GM13977 (cell line): ENCODE measurements at regions not wholly inside any gene's neighbourhood (a gene's known extent, or its start where the extent isn't known, plus 50 kb on each side); places are given as distances from the start of the nearest gene placed in this dataset.

Source experiments
- DNase-seq: peaks from one replicate; pipeline ENCODE4 v3.0.0; 2012; ENCODE audit warnings: low spot score
- in situ Hi-C: fragments of 300-500 bp; cut with MboI; formaldehyde crosslinking; loops from one replicate; pipeline ENCODE4 v1.12.0; 2022; ENCODE audit warnings: low sequenced_read_pairs, low pct_unique_long_range_greater_than_20kb, mixed read lengths, inconsistent platforms; ENCODE audit not compliant: unreplicated experiment
- TF ChIP-seq, protein P1 (sequence below): IDR thresholded peaks from 2 replicates; pipeline ENCODE4 v1.5.1; 2012; ENCODE audit warnings: mild to moderate bottlenecking, control low read depth; ENCODE audit not compliant: insufficient read depth; ENCODE audit errors: extremely low read depth, missing control alignments

DNA sequence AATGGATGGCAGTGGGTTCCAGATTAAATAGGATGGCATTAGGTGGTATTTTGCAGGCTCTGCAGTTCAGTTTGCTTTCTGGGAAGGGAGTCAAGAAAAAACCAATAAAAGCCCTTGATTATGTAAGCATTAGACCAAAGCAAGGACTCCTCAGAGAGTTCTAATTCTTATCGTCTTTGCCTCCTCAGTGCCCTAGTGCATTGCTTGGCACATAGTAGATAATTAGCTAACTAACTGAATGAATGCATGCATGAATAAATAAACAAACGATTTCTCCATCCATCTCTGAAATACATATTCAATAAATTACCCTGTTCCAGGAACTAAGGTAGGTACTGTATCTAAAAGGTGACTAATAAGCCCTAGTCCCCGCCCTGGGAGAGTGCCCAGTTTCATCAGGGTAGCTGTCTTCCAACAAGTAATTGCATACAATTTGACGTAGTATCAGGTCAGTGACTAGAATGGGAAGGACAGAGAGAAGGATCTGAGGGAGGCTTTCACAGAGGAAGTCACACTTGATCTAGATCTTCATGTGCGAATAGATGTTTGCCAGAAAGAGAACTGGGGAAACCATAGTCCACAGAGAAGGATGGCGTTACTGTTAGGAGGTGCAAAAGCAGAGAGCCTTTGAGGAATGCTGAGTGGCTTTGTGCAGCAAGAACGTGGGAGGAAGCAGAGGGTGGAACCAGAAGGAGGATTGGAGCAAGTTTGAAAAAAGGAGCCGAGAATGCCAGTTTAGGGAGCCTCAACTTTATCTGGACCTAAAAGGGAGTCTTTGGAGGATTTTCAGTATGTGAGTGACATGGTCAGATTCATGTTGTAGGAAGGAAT is 111.4 kb downstream of the TBX19 start:
- DNase-seq: no peak
- in situ Hi-C loops: no loop called here
- TF ChIP-seq, protein P1, sequence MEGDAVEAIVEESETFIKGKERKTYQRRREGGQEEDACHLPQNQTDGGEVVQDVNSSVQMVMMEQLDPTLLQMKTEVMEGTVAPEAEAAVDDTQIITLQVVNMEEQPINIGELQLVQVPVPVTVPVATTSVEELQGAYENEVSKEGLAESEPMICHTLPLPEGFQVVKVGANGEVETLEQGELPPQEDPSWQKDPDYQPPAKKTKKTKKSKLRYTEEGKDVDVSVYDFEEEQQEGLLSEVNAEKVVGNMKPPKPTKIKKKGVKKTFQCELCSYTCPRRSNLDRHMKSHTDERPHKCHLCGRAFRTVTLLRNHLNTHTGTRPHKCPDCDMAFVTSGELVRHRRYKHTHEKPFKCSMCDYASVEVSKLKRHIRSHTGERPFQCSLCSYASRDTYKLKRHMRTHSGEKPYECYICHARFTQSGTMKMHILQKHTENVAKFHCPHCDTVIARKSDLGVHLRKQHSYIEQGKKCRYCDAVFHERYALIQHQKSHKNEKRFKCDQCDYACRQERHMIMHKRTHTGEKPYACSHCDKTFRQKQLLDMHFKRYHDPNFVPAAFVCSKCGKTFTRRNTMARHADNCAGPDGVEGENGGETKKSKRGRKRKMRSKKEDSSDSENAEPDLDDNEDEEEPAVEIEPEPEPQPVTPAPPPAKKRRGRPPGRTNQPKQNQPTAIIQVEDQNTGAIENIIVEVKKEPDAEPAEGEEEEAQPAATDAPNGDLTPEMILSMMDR: no peak

DNA sequence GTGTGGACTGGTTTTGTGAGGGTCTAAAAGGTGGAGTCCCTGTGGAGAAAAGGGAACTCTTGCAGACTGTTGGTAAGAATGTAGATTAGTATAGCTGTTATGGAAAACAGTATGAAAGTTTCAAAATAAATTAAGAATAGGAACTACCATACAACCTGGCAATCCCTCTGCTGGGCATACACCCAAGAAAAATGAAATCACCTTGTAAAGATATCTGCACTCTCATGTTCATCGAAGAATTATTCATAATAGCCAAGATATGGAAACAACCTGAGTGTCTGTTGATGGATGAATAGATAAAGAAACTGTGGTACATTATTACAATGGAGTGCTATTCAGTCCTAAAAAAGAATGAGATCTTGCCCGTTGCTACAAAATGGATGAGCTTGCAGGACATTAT is 109.6 kb downstream of the TBX19 start:
- in situ Hi-C loops: no loop called here
- TF ChIP-seq, protein P1: no peak
- no peak for DNase-seq

DNA sequence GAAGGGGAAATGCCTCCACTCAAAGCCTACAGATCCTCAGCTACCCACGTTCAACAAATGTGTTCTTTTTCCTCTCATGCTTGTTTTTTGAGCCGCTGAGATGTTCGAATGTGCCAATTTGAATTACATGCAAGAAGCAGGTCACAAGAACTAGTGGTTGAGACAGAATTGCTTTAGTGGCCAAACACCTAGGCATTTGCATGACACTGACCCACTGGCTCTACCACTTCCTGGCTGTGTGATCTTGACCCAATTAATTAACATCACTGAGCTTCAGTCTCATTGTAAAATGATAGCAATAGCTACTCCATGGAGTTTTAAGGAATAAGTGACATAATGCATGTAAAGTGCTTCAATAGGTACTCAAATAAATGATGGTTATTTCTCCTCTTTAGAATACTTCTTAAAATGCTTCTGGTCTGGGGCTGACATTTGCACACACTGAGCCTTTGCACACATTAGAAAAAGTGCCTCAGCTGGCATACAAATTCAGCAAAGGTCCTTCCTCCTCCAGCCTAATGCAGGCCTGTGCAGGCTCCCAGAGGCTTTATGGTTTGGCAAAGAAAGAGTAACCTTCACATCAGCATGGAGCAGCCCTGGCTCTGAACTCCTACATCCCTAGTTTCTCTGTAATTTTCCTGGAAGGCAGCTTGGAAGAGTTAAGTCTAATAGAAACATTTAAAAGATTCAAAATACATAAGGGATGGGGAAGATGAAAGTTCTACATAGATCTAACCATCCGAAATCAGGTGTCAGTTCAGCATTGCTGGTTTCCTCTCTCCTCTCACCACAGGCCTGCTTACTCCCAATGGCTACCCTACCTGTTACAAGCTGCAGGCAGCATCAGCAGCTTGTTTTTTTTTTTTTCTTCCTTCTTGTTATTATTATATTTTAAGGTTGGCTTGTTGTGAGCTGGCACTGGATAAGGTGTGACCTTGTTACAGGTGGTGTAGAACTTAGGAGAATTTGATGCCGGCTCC is 107.4 kb downstream of the TBX19 start:
- TF ChIP-seq, protein P1: no peak
- in situ Hi-C loops: no loop called here
- DNase-seq: no peak

DNA sequence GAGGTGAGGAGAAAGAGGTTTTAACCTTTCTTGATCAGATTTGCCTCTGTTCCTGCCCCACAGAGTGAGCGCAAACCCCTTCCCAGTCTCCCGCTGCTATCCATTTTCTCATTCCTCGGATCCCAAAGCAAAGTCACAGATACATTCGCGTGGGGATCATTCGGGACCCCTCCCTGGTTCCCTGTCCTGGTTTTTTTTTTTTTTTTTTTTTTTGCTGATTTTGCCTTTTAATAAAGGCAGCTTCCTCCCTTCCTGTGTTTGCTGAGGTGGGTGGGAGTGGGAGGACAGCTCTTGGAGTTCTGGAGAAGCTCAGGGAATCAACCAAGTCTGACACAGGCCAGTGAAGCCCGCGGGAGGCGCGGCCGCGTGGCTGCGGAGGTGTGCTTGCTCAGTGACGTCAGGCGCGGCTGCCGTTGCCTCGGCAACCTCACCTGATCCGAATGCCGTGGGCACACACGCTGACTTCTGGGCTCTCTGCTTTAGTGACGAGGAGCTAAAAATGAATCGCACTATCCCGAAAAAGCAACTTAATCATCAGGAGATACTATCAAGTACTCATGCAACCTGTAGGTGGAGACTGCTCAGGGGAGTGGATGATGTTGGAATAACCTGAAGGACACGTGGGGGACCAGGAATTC is 106.4 kb downstream of the TBX19 start:
- DNase-seq: peak; percentile 35
- TF ChIP-seq, protein P1: no peak
- in situ Hi-C loops: no loop called here

DNA sequence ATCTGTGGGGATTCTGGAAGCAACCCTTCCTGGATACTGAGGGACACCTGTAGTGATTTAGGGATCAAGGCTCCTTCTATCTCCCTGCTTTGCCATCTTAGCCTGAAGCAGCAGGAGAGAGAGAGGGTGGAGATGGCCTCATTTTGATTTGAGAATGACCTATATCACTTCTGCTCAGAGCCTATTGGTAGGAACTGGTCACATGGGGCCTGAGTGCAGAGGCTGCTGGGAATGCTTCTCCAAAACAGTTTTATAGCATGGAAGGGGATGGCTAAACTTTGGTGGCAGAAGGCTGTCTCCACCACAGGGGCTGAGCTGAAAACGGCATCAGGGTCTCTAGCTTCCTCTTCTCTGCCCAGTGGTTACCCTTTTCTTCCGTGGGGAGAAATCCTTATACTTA is 105.8 kb downstream of the TBX19 start:
- TF ChIP-seq, protein P1: no peak
- in situ Hi-C loops: no loop called here
- DNase-seq: no peak

DNA sequence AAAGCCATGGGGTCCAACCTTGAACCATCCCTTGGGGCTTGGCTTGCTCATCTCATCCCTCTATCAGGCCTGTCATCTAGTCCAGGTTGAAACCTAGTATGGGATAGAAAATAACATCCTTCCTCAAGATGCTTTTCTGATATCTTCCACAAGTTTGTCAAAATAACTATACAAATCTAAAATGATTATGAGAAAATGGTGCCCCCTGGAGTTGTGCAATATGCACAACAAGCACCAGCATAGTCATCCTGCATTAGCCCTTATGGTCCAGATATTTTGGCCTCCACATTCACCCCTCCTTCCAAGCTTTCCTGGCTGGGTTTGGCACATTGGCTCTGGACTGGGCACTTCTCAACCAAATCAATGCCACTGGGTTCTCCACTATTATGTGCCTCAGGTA is 101.2 kb downstream of the TBX19 start:
- TF ChIP-seq, protein P1: no peak
- in situ Hi-C loops: no loop called here
- no peak for DNase-seq
